HG03060 (cell line): ENCODE measurements at regions not wholly inside any gene's neighbourhood (a gene's known extent, or its start where the extent isn't known, plus 50 kb on each side); places are given as distances from the start of the nearest gene placed in this dataset.

Source experiments
- ATAC-seq: cut with Tn5 transposase; IDR thresholded peaks from one replicate; pipeline ENCODE4 v1.9.1; 2021; ENCODE audit warnings: low read depth, moderate number of reproducible peaks; ENCODE audit not compliant: unreplicated experiment

- ATAC-seq: no peak
These were observed 72.1 kb upstream of the SIM2 start for GRCh38 chr21:36626791-36627190.

DNA sequence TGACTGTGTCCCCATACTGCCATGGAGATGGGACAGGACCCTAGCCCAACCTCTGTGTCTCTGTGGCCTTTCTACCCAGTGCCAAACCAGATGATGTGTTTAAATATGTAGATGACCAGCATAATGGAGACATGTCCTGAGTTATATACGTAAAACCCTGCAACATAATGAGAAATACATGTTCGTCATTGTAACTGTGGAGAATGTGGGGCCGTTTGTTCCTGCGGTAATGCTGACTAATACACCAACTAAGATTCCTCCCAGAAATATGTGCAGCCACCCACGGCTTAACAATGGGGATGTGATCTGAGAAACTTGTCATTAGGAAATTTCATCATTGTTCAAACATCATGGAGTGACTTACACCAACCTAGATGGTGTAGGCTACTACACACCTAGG lies 71.7 kb upstream of the SIM2 start:
- no peak for ATAC-seq

DNA sequence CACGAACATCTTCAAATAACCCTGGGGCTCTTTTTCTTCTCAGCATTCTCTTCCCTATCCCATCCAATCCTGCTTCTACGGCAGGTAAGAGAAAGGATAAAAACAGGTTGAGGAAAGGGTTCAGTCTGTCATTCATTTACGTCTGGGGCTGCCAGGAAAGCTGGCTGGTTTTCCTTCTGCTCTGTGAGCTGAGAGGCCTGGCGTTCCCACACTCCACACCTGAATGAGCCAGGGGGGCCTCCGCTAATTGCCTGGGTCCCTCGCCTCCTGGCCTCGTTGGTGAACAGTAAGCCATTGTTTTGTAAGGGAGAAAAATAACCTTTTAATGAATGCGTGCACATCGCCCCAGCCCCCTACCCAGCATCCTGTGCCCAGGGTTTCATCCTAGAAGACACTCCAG lies 70.8 kb upstream of the SIM2 start:
- no peak for ATAC-seq

GRCh38 chr21:36628761-36629460 lies 70.0 kb upstream of the SIM2 start:
- no peak for ATAC-seq

- no peak for ATAC-seq
These were observed 68.3 kb upstream of the SIM2 start for GRCh38 chr21:36630485-36631206.

DNA sequence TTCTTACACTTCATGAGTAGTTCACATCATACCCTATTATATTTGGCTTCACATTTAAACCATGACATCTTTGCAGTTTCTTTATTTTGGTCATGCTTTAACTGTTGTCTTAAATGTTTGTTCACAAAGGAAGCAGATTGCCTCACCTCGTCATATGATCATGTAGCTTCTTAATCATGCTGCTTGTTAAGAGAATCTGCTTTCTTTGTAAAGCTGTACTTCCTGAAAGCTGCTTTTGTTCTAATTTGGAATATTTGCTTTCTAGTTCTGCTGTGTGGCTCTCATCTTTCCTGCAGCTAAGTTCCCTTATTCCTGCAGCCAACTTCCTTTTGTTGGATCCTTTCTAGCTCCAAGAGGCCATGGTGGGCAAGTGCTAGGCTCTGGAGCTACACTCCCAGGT lies 62.9 kb upstream of the SIM2 start:
- no peak for ATAC-seq

GRCh38 chr21:36636439-36636838 lies 62.5 kb upstream of the SIM2 start:
- no peak for ATAC-seq

- no peak for ATAC-seq
These were observed 59.1 kb upstream of the SIM2 start for GRCh38 chr21:36639769-36640168.

- no peak for ATAC-seq
These were observed 58.7 kb upstream of the SIM2 start for GRCh38 chr21:36640174-36640720.

GRCh38 chr21:36640721-36641244 lies 58.1 kb upstream of the SIM2 start:
- no peak for ATAC-seq

- no peak for ATAC-seq
These were observed 57.6 kb upstream of the SIM2 start for GRCh38 chr21:36641346-36641745.

DNA sequence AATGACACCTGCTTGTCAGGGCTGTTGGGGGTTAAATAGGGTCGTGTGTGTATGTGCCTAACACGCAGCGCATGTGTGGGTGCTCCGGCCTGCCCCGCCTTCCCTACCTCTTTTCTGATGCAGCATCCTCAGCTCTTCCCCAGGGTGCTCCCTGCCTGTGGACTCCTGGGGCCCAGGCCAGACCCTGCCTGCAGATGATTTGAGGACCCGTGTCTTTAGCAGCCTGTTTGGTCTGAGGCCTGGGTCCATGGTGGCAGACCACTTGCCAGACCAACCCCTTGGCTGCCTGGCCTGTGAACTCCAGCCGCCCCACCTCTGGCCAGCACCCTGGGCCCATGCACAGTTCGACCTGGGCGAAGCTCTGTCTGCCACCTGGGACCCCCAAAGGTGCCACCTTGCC lies 57.0 kb upstream of the SIM2 start:
- no peak for ATAC-seq

- ATAC-seq: no peak
These were observed 56.1 kb upstream of the SIM2 start for GRCh38 chr21:36642777-36643176.

GRCh38 chr21:36643374-36644250 lies 55.3 kb upstream of the SIM2 start:
- ATAC-seq: no peak

- no peak for ATAC-seq
These were observed 52.9 kb upstream of the SIM2 start for GRCh38 chr21:36646011-36646410.

GRCh38 chr21:36646645-36647044 lies 52.3 kb upstream of the SIM2 start:
- no peak for ATAC-seq

DNA sequence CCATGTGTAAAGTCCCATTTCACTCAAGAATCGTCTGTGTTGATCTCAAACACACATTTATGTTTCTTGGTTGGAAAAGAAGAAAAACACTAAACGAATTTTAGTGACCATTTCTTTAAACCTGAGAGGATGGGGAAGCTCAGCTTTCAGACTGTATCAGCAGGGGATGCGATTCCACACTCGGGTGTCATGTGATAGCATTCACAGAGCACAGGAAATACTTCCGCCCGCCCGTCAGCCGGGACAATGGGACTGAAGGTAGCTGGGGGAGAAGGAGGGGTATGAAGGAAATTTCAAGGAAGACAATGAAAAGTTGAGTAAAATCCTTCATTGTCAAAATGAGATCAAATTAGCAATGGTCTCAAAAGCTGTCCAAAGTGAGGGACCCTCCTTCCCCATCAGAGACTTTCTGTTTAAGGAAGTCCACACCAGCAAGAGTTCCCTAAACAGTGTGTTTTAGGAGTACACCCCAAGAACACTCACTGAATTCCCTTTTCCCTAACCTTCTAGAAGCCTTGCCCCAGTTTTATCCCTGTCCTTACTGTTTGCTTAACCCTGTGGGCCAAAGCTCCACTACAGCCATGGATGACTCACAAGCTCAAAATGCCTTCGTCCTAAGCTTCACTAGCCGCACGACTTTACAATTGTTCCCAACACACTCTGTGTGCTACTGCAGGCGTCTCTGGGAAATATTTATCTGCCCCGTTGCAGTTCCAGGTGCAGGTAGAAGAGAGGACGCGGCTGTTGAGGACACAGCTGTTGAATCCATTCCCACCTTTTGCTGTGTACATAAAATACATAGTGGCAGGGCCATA lies 51.4 kb upstream of the SIM2 start:
- ATAC-seq: no peak
